ENCODE measurements at regions not wholly inside any gene's neighbourhood (a gene's known extent, or its start where the extent isn't known, plus 50 kb on each side); places are given as distances from the start of the nearest gene placed in this dataset.

- no peak for DNase-seq
Observed at GRCh38 chr5:164941132-164941531, 1435.7 kb downstream of the MAT2B start.

DNA sequence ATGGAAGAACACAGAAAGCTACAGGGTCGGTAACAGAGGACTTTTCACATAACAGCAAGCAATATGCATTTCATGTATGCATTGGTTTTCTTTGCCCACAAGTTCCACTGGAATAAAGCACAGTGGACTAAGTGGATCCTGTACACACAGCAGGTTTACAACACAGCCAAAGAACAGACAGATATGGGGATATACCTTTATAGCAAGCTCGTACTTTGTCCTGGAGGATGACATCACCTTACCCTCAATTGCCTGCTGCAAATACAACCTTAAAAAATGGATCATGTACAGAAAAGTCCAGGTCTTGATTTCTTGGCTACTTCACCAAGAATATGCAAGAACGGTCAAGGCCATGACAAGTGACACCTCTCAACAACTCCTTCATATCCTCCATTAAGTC, 1445.5 kb downstream of the MAT2B start:
- DNase-seq = no peak

DNA sequence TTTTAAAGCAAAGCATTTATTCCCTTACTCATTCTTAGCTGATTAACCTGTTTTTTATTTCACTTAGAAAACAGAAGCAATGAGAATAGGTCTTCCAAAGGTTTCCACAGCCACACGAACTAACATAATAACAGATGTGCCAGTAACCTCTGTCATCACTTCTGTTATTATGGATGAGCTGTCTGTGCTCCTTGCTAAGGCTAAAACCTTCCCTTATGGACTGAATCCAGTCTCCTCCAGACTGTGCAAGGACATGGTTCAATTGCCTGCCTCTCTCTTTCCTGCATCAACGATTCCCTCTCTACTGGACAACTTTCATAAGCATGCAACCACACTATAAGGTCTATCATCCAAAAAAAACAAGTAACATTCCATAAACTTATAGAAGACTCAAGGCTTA, 1446.2 kb downstream of the MAT2B start:
- DNase-seq = no peak

DNA sequence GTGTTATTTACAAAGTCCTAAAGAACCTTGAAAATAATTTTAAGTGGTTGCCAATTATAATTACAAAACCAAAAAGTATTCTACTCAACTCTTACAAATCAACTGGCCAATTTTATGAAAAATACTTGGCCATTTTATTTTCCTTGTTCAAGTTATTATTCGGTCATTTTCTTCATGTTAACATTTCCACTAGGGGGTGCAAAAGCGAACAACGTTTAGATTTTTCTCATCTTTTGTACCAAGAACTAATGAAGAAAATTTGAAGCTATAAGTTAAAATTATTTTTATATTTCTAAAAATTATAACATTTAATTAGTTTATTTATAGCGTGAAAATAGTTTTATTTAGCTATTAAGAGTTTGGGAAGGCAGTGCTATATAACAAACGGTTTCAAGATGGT, 1453.3 kb downstream of the MAT2B start:
- DNase-seq = peak; percentile 23

DNA sequence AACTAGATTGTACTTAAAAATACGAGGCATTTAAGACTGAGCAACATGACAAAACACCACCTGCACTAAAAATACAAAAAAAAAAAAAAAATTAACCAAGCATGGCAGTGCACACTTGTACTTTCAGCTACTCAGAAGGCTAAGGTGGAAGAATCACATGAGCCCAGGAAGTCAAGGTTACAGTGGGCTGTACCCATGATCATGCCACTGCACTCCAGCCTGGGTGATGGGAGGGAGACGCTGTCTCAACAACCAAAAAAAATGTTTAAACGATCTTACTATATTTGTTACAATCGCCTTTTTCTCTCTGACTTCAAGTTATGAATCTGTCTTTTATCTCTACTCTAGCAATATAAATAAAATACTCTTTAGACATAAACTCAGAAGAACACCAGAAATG, 1454.3 kb downstream of the MAT2B start:
- no peak for DNase-seq

DNA sequence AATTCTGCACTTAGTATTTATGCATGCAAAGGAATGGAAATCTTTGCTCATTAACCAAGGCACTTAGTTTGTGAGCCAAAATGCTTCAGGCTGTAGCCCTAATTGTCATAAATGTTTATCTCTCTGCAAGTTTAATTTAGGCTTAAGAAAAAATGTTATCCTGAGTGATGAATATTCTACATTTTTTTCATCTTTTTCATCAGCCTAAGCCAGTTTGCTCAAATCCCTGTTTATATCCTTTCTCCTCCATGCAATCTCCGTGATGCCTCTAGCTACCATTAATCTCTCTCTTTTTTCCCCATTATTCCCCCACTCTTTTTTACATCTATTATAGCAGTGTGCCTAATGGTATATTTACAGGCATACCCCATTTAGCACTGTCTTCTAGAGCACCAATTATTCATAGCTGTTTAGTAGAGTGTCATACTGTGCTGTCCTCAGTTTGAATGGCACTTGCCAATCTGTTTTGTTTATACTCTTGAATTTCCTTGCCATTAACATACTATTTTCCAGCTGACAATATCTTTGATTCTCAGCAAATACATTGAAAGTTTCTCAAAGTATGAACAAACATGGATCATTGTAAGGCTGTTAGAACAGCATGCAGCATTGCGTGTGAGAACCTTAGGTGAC, 1457.0 kb downstream of the MAT2B start:
- DNase-seq = no peak

GRCh38 chr5:164966611-164967010, 1461.2 kb downstream of the MAT2B start:
- DNase-seq = no peak

GRCh38 chr5:164967354-164967753, 1461.9 kb downstream of the MAT2B start:
- DNase-seq = no peak

DNA sequence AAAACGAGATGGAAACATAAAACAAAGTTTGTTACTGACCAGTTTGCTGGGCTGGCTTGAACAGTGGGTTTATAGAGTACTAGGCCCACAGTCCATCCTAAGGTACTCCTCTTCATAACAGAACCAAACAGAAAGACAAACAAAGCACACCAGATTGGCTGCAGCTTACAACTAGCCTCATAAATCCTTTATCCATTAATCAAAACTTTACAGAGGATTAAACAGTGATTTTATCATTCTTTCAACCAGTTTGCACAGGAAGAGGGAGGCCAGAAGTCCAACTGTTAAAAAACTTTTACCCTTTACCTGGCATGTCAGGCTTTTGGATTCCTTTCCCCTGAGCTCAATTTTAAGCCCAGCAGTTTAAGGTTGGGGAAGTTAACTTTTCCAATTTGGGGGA, 1467.6 kb downstream of the MAT2B start:
- DNase-seq = no peak

GRCh38 chr5:164975986-164976385, 1470.6 kb downstream of the MAT2B start:
- DNase-seq = no peak

- no peak for DNase-seq
Observed at GRCh38 chr5:164980480-164980879, 1475.1 kb downstream of the MAT2B start.

DNA sequence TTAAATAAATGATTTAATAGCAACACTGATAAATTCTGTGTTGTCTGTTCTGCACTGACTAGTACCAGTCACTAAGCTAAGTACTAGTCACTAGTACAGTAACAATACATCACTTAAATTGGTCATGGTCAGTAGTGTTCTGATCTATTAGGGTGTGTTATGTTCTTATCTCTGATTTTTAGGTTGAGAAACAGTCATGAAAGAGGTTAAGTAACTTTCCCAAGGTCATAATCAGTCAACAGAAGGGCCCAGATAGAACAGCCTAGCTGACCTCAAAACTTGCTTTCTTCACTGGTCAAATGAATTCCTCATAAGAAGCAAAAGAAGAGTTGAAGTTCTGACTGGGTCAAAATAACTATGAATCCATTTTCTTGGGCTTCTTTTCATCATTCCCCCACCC, 1492.7 kb downstream of the MAT2B start:
- DNase-seq = no peak

DNA sequence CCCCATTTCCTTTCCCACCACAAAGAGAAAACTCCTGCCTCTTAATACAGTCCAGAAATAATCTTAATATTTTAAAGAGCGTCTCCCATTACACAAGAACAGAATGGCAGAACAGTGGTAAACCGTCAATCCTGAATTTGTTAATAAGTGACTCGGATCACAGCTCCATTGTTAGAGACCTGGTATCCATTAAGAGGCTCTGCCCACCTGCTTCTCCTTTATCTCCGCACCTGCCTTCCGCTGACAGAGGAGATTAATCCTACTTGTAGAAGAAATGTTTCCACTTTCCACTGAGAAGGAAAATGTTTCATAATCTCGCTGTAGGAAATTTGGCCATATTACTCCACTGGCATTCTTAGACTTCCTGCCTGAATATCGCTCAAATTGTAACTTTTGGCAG, 1493.2 kb downstream of the MAT2B start:
- DNase-seq = no peak

- peak; percentile 62 for DNase-seq
Observed at GRCh38 chr5:165000479-165001190, 1495.2 kb downstream of the MAT2B start.

- DNase-seq = no peak
Observed at GRCh38 chr5:165003283-165003682, 1497.9 kb downstream of the MAT2B start.

DNA sequence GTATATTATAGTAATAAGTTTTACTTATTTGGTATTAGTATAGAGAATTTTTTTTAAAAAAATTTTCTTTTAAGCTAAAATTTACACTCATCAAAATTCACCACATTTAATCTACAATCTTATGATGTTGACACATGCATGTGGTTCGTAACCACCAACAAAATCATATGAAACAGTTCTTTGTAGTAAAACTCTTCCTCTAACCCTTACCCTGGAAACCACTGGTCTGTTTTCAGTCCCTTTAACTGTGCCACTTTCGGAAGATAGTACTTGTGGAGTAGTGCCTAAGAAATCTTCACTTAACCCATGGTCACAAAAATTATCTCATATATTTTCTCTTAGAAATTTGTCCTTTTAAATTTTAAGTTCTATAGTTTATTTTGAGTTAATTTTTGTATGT, 1498.8 kb downstream of the MAT2B start:
- peak; percentile 6 for DNase-seq

GRCh38 chr5:165014439-165014838, 1509.0 kb downstream of the MAT2B start:
- no peak for DNase-seq

DNA sequence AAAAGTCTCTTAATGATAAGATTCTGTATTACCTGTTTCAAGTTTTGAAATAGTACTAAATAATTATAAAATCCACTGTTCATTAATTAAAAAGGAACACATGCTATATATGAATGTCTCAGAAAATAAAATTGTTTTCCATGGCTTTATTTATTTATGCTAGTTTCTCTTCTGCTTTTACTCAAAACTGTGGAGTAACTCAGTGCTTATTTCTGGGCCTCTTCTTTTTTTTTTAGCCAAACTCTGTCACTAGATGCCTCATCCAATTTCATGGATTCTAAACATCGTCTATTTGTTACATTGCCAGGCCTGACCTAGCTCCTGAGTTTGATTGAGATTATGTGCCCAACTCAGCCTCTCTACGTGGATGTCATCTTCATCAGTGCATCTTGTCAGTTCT, 1509.7 kb downstream of the MAT2B start:
- DNase-seq = no peak

DNA sequence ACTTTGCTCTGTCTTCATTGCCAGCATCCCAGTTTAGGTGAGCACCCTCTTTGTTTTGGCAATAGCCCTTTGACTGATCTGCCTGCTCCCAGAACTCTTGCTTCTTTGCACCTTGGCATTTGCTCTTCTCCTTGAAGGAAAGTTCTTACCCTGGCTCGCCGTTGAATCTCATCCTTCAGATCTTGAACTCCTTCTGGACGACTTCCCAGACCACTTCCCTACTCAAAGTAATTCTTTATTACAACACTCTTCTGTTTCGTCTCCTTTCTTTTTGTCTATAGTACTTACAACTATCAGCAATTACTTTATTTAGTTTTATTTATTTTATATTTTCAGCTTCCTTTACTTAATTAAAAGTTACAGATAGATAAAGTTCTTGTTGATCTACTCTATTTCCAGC, 1510.1 kb downstream of the MAT2B start:
- no peak for DNase-seq

GRCh38 chr5:165026971-165027370, 1521.6 kb downstream of the MAT2B start:
- DNase-seq = no peak

DNA sequence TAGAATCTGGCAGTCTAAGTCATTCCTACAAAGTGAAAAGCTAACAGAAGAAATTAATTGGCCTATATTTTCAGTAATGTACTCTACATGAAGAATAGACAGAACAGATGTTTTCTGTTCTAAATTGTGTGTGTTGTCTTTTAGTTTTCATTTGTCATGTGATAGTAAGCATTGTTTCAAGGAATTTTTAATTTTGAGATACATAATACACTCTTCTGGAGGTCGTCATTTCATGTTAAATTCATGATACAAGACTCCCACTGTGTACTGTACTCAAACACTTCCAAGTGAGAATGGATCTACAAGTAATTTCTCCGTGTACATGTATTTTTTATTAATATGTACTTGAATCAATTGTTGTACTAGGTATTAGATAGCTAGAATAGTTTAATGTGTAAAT, 1522.9 kb downstream of the MAT2B start:
- DNase-seq = no peak

GRCh38 chr5:165029099-165029870, 1523.9 kb downstream of the MAT2B start:
- DNase-seq = peak; percentile 96

DNA sequence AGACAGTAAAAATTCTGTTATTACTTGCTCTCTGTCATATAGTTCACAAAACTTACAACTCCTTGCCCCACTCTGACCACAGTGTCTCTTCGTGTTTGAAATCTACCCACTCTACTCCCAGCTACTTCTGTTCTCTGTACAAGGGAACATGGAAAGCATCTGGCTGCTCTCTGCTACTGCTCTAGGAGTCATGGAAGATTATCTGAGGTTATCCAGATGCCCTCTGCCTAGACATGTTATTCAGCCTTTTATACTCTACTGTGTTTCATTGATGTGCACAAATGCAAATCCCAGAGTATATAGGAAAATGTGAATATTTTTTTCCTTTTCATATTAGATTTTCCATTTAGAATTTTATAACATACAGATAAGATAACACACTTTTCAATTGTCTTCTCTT, 1525.6 kb downstream of the MAT2B start:
- no peak for DNase-seq

DNA sequence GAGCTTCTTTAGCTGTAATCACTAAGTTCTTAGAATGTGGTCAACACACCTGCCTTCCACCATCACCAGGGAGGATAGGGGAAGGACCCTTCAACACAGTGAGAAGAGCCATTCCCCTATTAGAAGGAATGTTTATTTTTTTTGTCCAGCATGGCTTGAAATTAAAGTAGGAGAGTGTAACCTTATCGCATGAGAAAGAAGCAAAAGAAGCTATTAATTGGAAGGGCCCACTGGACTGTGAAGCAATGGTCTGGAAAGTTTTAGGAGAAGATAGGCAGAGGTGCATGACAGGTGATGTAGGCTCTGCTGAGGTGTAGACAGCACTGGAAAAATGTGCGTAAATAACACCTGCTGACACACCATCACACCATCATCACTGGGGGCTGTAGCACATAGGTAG, 1526.0 kb downstream of the MAT2B start:
- no peak for DNase-seq
